HuH-7 (cell line): ENCODE measurements at regions not wholly inside any gene's neighbourhood (a gene's known extent, or its start where the extent isn't known, plus 50 kb on each side); places are given as distances from the start of the nearest gene placed in this dataset.
A peak's percentile ranks its signal among the peaks of the same experiment; 100 is the strongest.

Source experiments
- DNase-seq: peaks from one replicate; pipeline ENCODE4 v3.0.0; 2011; ENCODE audit warnings: low spot score

- DNase-seq: peak; percentile 50
Observed at GRCh38 chr2:12931186-12931844, 214.6 kb downstream of the TRIB2 start.

GRCh38 chr2:12932192-12932591 lies 215.5 kb downstream of the TRIB2 start:
- no peak for DNase-seq

GRCh38 chr2:12934146-12934756 lies 217.5 kb downstream of the TRIB2 start:
- no peak for DNase-seq

GRCh38 chr2:12935222-12935621 lies 218.5 kb downstream of the TRIB2 start:
- DNase-seq: no peak

- DNase-seq: no peak
Observed at GRCh38 chr2:12935796-12936195, 219.1 kb downstream of the TRIB2 start.

GRCh38 chr2:12941203-12941602 lies 224.5 kb downstream of the TRIB2 start:
- DNase-seq: no peak

- no peak for DNase-seq
Observed at GRCh38 chr2:12948231-12948960, 231.7 kb downstream of the TRIB2 start.

GRCh38 chr2:12948961-12949353 lies 232.2 kb downstream of the TRIB2 start:
- no peak for DNase-seq

GRCh38 chr2:12949406-12949805 lies 232.7 kb downstream of the TRIB2 start:
- no peak for DNase-seq

- DNase-seq: no peak
Observed at GRCh38 chr2:12950174-12950573, 233.4 kb downstream of the TRIB2 start.

GRCh38 chr2:12950957-12951656 lies 234.4 kb downstream of the TRIB2 start:
- DNase-seq: no peak

GRCh38 chr2:12951657-12951973 lies 234.9 kb downstream of the TRIB2 start:
- no peak for DNase-seq

- no peak for DNase-seq
Observed at GRCh38 chr2:12953596-12953995, 236.9 kb downstream of the TRIB2 start.

- DNase-seq: no peak
Observed at GRCh38 chr2:12955864-12956263, 239.1 kb downstream of the TRIB2 start.

GRCh38 chr2:12957251-12957650 lies 240.5 kb downstream of the TRIB2 start:
- no peak for DNase-seq

GRCh38 chr2:12959935-12960334 lies 243.2 kb downstream of the TRIB2 start:
- no peak for DNase-seq

GRCh38 chr2:12960671-12961070 lies 243.9 kb downstream of the TRIB2 start:
- no peak for DNase-seq

GRCh38 chr2:12964904-12965539 lies 248.3 kb downstream of the TRIB2 start:
- DNase-seq: no peak

GRCh38 chr2:12965540-12966269 lies 249.0 kb downstream of the TRIB2 start:
- no peak for DNase-seq

GRCh38 chr2:12967804-12968203 lies 251.1 kb downstream of the TRIB2 start:
- DNase-seq: no peak

- no peak for DNase-seq
Observed at GRCh38 chr2:12968399-12968798, 251.7 kb downstream of the TRIB2 start.

- no peak for DNase-seq
Observed at GRCh38 chr2:12970861-12971260, 254.1 kb downstream of the TRIB2 start.
